ENCODE measurements at regions not wholly inside any gene's neighbourhood (a gene's known extent, or its start where the extent isn't known, plus 50 kb on each side); places are given as distances from the start of the nearest gene placed in this dataset.

GRCh38 chr1:208515129-208515528 is 270.9 kb upstream of the PLXNA2 start:
- no peaks in the 10 kb centered on the region for H4K20me1 ChIP-seq (ENCODE audit: insufficient read depth)

DNA sequence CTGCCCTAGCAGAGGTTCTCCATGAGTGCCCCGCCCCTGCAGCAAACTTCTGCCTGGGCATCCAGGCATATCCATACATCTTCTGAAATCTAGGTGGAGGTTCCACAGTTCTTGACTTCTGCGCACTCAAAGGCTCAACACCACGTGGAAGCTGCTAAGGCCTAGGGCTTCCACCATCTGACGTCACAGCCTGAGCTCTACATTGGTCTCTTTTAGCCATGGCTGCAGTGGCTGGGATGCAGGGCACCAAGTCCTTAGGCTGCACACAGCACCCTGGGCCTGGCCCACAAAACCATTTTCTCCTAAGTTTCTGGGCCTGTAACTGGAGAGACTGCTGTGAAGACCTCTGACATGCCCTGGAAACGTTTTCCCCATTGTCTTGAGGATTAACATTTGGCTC is 272.6 kb upstream of the PLXNA2 start:
- Histone ChIP-seq H3K9ac (ENCODE audit: low read length) (no peak overlapping the region), H4K20me1 (ENCODE audit: insufficient read depth) (no peaks in the 10 kb centered on the region), H3K27me3 (ENCODE audit: insufficient read depth, low read depth, low read length) (no peaks in the 10 kb centered on the region), H2AFZ (ENCODE audit: low read depth, low read length) (no peak overlapping the region), H3K4me3 (ENCODE audit: low read length) (no peak overlapping the region), H3K27ac (ENCODE audit: low read length) (no peak overlapping the region), H3K9me3 (ENCODE audit: low read length) (no peaks in the 10 kb centered on the region), H3K36me3 (ENCODE audit: insufficient read depth, low read length) (no peaks in the 10 kb centered on the region), H3K79me2 (replicated peaks; ENCODE audit: insufficient read depth, low read length) (no peaks in the 10 kb centered on the region), H3F3A (ENCODE audit: insufficient read depth, low read length, poor library complexity, severe bottlenecking) (no peaks in the 10 kb centered on the region), H3K9me2 (ENCODE audit: insufficient read depth, low read length) (no peaks in the 10 kb centered on the region), H3K4me2 (ENCODE audit: low read length) (no peak overlapping the region)
- TF ChIP-seq TAF1 (IDR thresholded peaks at IDR 0.05; ENCODE audit: low read depth) (no peak), RAD21 (conservative IDR thresholded peaks at IDR 0.05) (no peak), EP300 (conservative IDR thresholded peaks at IDR 0.05; ENCODE audit: poor library complexity, severe bottlenecking) (no peak), EZH2 (IDR thresholded peaks at IDR 0.05; ENCODE audit: borderline replicate concordance, insufficient read depth, low read length, poor library complexity, severe bottlenecking) (no peak), MXI1 (conservative IDR thresholded peaks at IDR 0.05; ENCODE audit: poor library complexity, severe bottlenecking) (no peak)

More at GRCh38 chr1:208515129-208515528, 270.9 kb upstream of the PLXNA2 start:
- H2AFZ ChIP-seq (ENCODE audit: low read depth, low read length): no peak overlapping the region
- no peaks in the 10 kb centered on the region for H3K36me3 ChIP-seq (ENCODE audit: insufficient read depth, low read length)
- H3K79me2 ChIP-seq (replicated peaks; ENCODE audit: insufficient read depth, low read length): no peaks in the 10 kb centered on the region
- no peak overlapping the region for H3K27ac ChIP-seq (ENCODE audit: low read length)
- TF ChIP-seq EZH2 (IDR thresholded peaks at IDR 0.05; ENCODE audit: borderline replicate concordance, insufficient read depth, low read length, poor library complexity, severe bottlenecking) (no peak), RAD21 (conservative IDR thresholded peaks at IDR 0.05) (no peak), EP300 (conservative IDR thresholded peaks at IDR 0.05; ENCODE audit: poor library complexity, severe bottlenecking) (no peak), CTCF (IDR thresholded peaks at IDR 0.05; ENCODE audit: poor library complexity, severe bottlenecking) (no peak), MXI1 (conservative IDR thresholded peaks at IDR 0.05; ENCODE audit: poor library complexity, severe bottlenecking) (no peak), SMC3 (conservative IDR thresholded peaks at IDR 0.05; ENCODE audit: poor library complexity) (no peak), TAF1 (IDR thresholded peaks at IDR 0.05; ENCODE audit: low read depth) (no peak), POLR2AphosphoS5 (IDR thresholded peaks at IDR 0.05) (no peak)
- TF ChIP-seq, protein P1, sequence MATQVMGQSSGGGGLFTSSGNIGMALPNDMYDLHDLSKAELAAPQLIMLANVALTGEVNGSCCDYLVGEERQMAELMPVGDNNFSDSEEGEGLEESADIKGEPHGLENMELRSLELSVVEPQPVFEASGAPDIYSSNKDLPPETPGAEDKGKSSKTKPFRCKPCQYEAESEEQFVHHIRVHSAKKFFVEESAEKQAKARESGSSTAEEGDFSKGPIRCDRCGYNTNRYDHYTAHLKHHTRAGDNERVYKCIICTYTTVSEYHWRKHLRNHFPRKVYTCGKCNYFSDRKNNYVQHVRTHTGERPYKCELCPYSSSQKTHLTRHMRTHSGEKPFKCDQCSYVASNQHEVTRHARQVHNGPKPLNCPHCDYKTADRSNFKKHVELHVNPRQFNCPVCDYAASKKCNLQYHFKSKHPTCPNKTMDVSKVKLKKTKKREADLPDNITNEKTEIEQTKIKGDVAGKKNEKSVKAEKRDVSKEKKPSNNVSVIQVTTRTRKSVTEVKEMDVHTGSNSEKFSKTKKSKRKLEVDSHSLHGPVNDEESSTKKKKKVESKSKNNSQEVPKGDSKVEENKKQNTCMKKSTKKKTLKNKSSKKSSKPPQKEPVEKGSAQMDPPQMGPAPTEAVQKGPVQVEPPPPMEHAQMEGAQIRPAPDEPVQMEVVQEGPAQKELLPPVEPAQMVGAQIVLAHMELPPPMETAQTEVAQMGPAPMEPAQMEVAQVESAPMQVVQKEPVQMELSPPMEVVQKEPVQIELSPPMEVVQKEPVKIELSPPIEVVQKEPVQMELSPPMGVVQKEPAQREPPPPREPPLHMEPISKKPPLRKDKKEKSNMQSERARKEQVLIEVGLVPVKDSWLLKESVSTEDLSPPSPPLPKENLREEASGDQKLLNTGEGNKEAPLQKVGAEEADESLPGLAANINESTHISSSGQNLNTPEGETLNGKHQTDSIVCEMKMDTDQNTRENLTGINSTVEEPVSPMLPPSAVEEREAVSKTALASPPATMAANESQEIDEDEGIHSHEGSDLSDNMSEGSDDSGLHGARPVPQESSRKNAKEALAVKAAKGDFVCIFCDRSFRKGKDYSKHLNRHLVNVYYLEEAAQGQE (IDR thresholded peaks at IDR 0.05; ENCODE audit: borderline replicate concordance): no peak
- H3K4me2 ChIP-seq (ENCODE audit: low read length): no peak overlapping the region
- no peak overlapping the region for H3K9ac ChIP-seq (ENCODE audit: low read length)
- H3K4me3 ChIP-seq (ENCODE audit: low read length): no peak overlapping the region
- no peaks in the 10 kb centered on the region for H3K9me3 ChIP-seq (ENCODE audit: low read length)
- H3F3A ChIP-seq (ENCODE audit: insufficient read depth, low read length, poor library complexity, severe bottlenecking): no peaks in the 10 kb centered on the region
- no peaks in the 10 kb centered on the region for H3K9me2 ChIP-seq (ENCODE audit: insufficient read depth, low read length)
- no peaks in the 10 kb centered on the region for H3K27me3 ChIP-seq (ENCODE audit: insufficient read depth, low read depth, low read length)
